Thyroid gland (tissue), 4 donors: ENCODE measurements at regions not wholly inside any gene's neighbourhood (a gene's known extent, or its start where the extent isn't known, plus 50 kb on each side); places are given as distances from the start of the nearest gene placed in this dataset.

ENCODE experiments used
- DNase-seq, 2 donors: peaks; one replicate each; pipeline ENCODE4 v3.0.0-alpha.2; 2019
- H3K27ac ChIP-seq, 3 donors: fragments of 200-600 bp; sonication (generic); 1 replicate in 2 of 3; 2 replicates in 1 of 3; pipeline ENCODE4 v1.5.1; 2016 to 2019; ENCODE audit warnings: mild to moderate bottlenecking in 1 of 3, moderate library complexity in 1 of 3
- H3K27me3 ChIP-seq: fragments of 200-600 bp; sonication (generic); one replicate; pipeline ENCODE4 v1.5.1; 2019
- H3K36me3 ChIP-seq, 2 donors: fragments of 200-600 bp; sonication (generic); one replicate each; pipeline ENCODE4 v1.5.1; 2016 to 2019
- H3K4me1 ChIP-seq, 2 donors: fragments of 200-600 bp; sonication (generic); one replicate each; pipeline ENCODE4 v1.5.1; 2017 to 2019
- H3K4me3 ChIP-seq, 3 donors: fragments of 200-600 bp; sonication (generic); replicated peaks in 1 of 3; 1 replicate in 2 of 3; 2 replicates in 1 of 3; pipeline ENCODE4 v1.5.1; 2016; ENCODE audit warnings: mild to moderate bottlenecking in 1 of 3
- H3K9me3 ChIP-seq: fragments of 200-600 bp; sonication (generic); one replicate; pipeline ENCODE4 v1.5.1; 2017
- POLR2A ChIP-seq, 2 donors: fragments of 450-650 bp; IDR thresholded peaks; one replicate each; pipeline ENCODE4 v1.6.1; 2017; ENCODE audit warnings: antibody characterized with exemption in 2 of 2, mild to moderate bottlenecking in 2 of 2, moderate library complexity in 1 of 2
- WGBS, 2 donors: methylation state at CpG; one replicate each; pipeline ENCODE4 v1.1.5; 2017; 5-methylcytosine and 5-hydroxymethylcytosine counted together
- intact Hi-C: fragments of 100-400 bp; cut with DNase I; formaldehyde crosslinking; loops from one replicate; pipeline ENCODE4 v1.15.1; 2023
- TF ChIP-seq, protein P1 (sequence below), 6 experiments: fragments of 200-600 bp in 3 of 6; fragments of 450-650 bp in 3 of 6; sonication (generic) in 3 of 6; IDR thresholded peaks; one replicate each; pipeline ENCODE4 v1.5.1; 2016 to 2019; ENCODE audit warnings: antibody characterized with exemption in 6 of 6, mild to moderate bottlenecking in 2 of 6, inconsistent platforms in 1 of 6, moderate library complexity in 1 of 6

DNA sequence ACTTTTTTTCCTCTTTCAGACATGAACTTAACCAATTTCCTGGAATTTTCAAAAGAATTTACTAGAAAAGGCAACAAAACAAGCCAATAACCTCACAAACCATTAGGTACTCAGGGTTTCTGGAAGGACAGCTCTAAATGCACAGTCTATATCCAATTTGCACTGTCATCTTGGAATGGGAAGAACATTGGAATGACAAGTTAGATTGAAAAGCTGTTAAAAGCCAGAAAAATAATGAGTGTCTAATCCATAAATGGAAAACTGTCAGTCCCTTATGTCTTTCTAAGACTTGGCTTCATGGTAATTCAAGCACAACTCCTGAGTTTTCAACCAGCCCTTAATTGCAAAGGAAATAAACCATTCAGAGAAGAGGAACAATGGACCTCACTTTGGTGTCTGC is 105.8 kb upstream of the NTRK2 start:
- H3K9me3 ChIP-seq = no peaks in the 10 kb centered on the region
- TF ChIP-seq, protein P1, sequence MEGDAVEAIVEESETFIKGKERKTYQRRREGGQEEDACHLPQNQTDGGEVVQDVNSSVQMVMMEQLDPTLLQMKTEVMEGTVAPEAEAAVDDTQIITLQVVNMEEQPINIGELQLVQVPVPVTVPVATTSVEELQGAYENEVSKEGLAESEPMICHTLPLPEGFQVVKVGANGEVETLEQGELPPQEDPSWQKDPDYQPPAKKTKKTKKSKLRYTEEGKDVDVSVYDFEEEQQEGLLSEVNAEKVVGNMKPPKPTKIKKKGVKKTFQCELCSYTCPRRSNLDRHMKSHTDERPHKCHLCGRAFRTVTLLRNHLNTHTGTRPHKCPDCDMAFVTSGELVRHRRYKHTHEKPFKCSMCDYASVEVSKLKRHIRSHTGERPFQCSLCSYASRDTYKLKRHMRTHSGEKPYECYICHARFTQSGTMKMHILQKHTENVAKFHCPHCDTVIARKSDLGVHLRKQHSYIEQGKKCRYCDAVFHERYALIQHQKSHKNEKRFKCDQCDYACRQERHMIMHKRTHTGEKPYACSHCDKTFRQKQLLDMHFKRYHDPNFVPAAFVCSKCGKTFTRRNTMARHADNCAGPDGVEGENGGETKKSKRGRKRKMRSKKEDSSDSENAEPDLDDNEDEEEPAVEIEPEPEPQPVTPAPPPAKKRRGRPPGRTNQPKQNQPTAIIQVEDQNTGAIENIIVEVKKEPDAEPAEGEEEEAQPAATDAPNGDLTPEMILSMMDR (IDR thresholded peaks at IDR 0.05) = no peak
- no peak for TF ChIP-seq POLR2A (IDR thresholded peaks at IDR 0.05)
- H3K4me3 ChIP-seq = no peak overlapping the region
- H3K27me3 ChIP-seq = no peaks in the 10 kb centered on the region
- H3K36me3 ChIP-seq = no peaks in the 10 kb centered on the region
- peaks cover 0 to 7% of the 10 kb centered on the region in 2 donors for H3K4me1 ChIP-seq
- H3K27ac ChIP-seq = no peak overlapping the region
- intact Hi-C loops = no loop called here
- no peak for DNase-seq

DNA sequence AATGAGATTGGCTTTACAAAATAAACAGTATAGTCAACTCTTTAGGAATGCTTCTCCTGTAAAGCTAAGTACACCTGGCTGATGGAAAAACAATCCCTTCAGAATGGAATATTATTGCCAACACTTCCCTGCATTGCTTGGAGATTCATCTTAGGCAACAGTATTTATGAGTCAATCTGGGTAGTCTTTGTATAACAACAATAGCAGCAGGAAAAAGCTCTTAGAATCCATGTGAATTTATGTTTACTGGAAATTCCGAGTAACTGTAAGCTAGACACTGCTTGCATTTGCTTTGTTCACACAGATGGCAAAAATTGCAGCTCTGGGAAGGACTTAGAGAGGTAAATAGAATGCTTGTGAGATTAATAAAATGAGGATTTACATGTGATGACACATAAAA is 101.7 kb upstream of the NTRK2 start:
- intact Hi-C loops = no loop called here
- no peak for DNase-seq
- Histone ChIP-seq H3K9me3 (no peaks in the 10 kb centered on the region), H3K27ac (no peak overlapping the region), H3K27me3 (no peaks in the 10 kb centered on the region), H3K4me3 (no peak overlapping the region), H3K4me1 (peaks cover 0 to 6% of the 10 kb centered on the region in 2 donors), H3K36me3 (no peaks in the 10 kb centered on the region)
- TF ChIP-seq, protein P1 (IDR thresholded peaks at IDR 0.05) = no peak
- TF ChIP-seq POLR2A (IDR thresholded peaks at IDR 0.05) = no peak
- WGBS, 2 donors = 38 to 43% methylated on average over 1 of the region's 1 CpG

DNA sequence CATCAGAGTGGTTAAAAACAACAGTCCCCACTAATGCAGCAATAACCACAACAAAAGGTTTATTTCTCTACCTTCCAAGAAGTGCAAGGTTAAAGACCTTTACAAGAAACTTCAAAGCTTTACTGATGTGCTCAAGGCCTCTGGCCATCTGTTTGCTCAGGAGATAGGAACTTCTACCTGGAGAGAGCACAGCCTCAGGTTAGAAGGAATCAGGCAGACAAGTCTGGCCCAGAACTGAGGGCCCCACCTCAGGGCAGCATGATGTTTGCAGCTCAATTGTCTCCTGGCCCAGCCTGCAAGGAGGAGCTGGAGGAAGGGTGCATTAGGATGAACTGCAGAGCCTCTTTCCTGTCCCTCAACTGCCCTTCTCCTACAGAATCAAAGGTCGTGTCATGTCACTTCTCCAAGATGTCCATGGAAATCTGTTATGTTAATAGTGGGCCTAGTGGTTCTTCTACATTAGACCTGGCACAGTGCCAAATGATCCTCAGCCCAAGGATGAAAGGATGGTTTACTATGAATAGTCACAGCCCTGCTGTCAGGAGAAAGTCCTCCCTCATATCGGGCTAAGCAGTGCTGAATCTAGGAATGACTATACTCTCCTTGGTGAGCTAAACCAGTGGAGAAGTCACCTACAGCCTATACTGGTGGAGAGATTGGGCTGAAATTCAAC is 98.9 kb upstream of the NTRK2 start:
- H3K27ac ChIP-seq = no peak overlapping the region
- 71 to 94% methylated on average over 2 of the region's 2 CpGs for WGBS, 2 donors
- H3K4me3 ChIP-seq = no peak overlapping the region
- no peak for TF ChIP-seq POLR2A (IDR thresholded peaks at IDR 0.05)
- TF ChIP-seq, protein P1 (IDR thresholded peaks at IDR 0.05) = no peak
- intact Hi-C loops = no loop called here
- H3K36me3 ChIP-seq = no peaks in the 10 kb centered on the region
- peaks cover 0 to 6% of the 10 kb centered on the region in 2 donors for H3K4me1 ChIP-seq
- no peak for DNase-seq
- H3K9me3 ChIP-seq = no peaks in the 10 kb centered on the region
- H3K27me3 ChIP-seq = no peaks in the 10 kb centered on the region

DNA sequence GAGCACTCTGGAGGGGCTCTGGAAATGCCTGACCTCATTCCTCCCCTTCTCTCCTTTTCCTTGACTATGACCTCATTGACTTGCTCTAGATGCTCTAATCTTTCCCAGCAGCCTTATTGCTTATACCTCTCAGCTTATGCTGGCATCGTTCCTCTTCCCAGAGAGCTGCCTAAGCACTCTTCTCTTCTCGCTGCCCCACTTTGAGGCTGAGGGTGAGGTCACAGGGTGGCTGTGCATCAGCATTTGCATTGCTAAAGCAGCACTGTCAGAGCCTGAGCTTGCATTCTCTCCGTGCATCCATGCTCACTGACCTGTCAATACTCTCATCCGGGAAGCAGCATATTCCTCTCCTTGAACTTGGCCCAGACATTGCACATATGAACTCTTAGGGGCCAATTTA is 96.4 kb upstream of the NTRK2 start:
- intact Hi-C loops = no loop called here
- DNase-seq = no peak
- Histone ChIP-seq H3K36me3 (no peaks in the 10 kb centered on the region), H3K27me3 (no peaks in the 10 kb centered on the region), H3K27ac (no peak overlapping the region), H3K9me3 (no peaks in the 10 kb centered on the region), H3K4me3 (no peak overlapping the region), H3K4me1 (peaks cover 0 to 6% of the 10 kb centered on the region in 2 donors)
- TF ChIP-seq, protein P1 (IDR thresholded peaks at IDR 0.05) = no peak
- TF ChIP-seq POLR2A (IDR thresholded peaks at IDR 0.05) = no peak
- 50 to 60% methylated on average over 4 of the region's 4 CpGs for WGBS, 2 donors

DNA sequence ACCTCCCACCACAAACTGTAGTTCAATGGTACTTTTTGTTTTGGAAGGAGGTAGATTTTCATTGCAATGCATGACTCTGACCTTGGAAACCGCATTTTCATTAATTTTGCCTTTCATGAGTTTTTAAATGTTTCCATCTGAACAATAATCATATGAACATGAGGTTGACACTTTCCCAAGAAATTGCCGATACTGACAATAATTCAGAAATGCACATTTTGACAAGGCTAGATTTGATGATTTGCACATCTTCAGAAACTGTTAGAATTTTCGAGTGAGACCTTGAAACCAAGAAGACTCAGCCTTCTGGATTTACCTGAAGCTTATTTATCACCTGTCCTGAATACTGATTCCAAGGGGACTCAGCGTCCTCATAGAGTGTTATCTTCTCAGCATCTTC is 93.8 kb upstream of the NTRK2 start:
- no peak for DNase-seq
- Histone ChIP-seq H3K9me3 (no peaks in the 10 kb centered on the region), H3K27ac (no peak overlapping the region), H3K4me1 (peaks cover 0 to under 1% of the 10 kb centered on the region in 2 donors), H3K27me3 (no peaks in the 10 kb centered on the region), H3K36me3 (no peaks in the 10 kb centered on the region), H3K4me3 (no peak overlapping the region)
- TF ChIP-seq POLR2A (IDR thresholded peaks at IDR 0.05) = no peak
- TF ChIP-seq, protein P1 (IDR thresholded peaks at IDR 0.05) = no peak
- intact Hi-C loops = no loop called here
- WGBS, 2 donors = 84 to 89% methylated on average over 4 of the region's 4 CpGs
